NCI-H1417 (cell line): ENCODE measurements at regions not wholly inside any gene's neighbourhood (a gene's known extent, or its start where the extent isn't known, plus 50 kb on each side); places are given as distances from the start of the nearest gene placed in this dataset.
A peak's percentile ranks its signal among the peaks of the same experiment; 100 is the strongest.
"Not testable (repeated sequence)": the region's sequence is repeated elsewhere in the genome, so short reads cannot be mapped to it uniquely, and the experiment has no call there.

Source experiments
- DNase-seq, 3 experiments: peaks; one replicate each; lab custom pipeline; 2025; lab: John Stamatoyannopoulos, UW

DNA sequence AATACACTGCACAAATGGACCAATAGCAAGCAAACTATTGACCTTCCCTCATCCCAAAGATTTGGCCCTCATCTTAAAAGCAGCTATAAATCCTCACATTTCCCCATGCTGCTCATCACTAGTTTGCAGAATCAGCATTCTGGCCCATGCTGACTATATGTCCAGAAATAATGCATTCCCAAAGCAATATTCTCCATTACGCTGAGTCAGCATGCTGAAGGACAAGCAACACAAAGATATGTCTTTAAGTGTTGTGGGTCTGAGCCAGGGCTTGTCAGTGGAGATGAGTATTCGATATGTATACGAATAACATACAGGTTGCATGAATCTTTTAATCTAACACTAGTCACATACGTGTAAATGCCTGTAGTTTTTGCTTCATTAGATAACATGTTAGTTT lies 1045.0 kb upstream of the DDX18 start:
- no peak for DNase-seq

DNA sequence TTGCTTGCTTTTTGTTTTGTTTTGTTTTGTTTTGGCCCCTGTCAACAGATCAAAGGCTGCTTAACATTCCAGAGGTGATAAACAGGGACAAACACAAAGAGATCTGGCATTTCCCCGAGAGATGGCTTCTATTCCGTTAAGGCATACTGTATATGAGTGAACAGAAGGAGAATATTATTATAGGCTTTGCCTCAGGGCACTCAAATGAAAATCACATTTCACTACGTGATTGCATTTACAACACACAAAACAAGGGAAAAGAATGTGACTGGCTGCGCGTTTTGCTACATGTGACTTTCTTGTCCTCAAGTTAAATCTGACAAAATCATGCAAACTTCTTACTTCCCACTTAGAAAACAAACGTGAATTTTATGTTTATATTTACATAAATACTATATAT lies 1037.9 kb upstream of the DDX18 start:
- no peak for DNase-seq

DNA sequence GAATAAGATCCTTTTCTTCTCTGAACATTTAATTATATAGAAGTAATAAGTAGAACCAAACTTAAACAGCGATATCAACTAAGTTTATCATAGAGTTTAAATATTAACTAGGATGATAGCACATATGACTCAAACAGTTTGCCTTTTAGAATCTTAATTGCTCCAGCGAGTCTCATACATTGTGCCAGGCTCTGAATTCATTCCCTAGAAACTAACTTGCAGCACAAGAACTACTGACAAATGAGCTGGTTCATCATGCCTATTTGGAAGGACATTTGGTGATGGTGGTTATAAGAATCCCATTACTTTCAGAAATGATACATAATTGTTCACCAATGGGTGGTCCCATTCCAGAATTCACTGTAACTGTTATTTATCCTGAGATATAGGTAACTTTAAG lies 1026.6 kb upstream of the DDX18 start:
- DNase-seq, result no peak

DNA sequence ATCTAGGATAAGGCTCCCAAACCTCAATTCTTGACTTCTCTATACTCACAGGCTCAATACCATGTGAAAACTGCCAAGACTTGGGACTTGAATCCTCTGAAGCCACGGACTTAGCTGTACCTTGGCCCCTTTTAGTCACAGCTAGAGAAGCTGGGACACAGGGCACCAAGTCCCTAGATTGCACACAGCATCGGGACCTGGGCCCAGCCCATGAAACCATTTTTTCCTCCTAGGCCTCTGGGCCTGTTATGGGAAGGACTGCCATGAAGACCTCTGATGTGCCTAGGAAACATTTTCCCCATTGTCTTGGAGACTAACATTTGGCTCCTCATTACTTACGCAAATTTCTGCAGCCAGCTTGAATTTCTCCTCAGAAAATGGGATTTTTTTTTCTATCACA lies 1011.8 kb upstream of the DDX18 start:
- DNase-seq, result no peak

DNA sequence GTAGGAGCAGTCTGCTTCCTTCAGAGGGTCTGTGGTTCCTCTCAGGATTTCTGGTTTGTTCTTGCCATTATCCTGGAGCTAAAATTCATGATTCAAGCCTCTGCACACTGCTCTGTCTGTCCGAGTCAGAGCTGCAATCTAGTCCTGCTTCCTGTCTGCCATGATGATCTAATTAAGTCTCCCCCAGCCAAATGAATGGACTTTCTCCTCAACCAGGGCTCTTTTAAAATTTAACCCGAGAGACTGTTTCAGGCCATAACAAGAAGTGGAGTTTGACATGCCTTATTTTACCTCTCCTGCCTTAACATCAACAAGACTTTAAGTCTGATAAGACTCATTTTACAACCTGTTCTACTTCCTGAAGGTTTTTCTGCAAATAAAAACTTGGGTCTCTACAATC lies 1009.6 kb upstream of the DDX18 start:
- DNase-seq, result no peak

DNA sequence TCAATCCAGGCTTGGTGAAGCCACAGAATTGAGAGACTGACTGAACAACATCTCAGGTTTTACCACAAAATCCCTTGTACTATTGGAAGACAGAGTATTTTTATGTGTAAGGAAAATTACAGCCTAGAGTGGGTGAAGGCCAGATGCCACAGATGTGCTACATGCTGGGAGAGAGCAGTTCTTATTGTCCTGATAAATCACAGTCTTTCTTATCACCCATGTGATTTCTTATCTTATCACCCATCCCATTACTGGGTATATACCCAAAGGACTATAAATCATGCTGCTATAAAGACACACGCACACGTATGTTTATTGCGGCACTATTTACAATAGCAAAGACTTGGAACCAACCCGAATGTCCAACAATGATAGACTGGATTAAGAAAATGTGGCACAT lies 1008.0 kb upstream of the DDX18 start:
- not testable (repeated sequence) for DNase-seq

DNA sequence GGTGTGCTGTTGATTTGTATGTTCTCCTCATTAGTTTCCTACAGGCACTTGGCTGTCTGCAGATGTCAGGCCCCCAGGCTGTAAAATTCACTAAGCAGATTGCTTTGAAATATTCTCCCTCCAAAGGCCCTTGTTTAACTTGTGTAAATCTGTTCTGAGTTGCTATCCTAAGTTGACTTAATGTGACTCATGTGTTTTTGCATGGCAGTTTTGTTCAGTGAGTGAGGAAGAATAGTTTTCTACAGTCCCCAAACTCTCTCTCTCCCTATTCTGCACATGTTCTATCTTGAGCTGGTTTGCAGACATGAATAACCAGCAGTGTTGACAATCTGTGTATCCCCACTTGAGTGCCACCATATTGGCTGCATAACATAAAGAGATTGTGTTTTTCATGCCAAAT lies 1005.4 kb upstream of the DDX18 start:
- peak in 1 of 3 experiments; percentile 18 for DNase-seq

DNA sequence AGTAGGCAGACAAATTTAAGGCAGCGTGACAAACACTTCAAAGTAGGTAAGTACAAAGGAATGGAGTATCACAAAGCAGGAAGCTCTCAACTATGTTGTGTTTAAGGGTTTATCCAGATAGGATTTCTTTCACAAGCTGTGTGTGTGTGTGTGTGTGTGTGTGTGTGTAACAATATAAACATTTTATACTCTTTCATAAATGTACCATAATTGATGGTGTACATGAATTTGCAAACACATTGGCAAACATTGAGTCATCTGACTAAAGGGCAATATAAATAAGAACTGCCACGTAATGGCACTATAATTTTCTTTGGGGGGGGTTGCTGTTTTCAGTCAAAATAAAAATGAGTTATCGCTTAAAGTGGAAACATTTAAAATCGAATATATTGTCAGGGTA lies 1004.4 kb upstream of the DDX18 start:
- peak in 2 of 3 experiments; percentile 39 to 79 for DNase-seq

DNA sequence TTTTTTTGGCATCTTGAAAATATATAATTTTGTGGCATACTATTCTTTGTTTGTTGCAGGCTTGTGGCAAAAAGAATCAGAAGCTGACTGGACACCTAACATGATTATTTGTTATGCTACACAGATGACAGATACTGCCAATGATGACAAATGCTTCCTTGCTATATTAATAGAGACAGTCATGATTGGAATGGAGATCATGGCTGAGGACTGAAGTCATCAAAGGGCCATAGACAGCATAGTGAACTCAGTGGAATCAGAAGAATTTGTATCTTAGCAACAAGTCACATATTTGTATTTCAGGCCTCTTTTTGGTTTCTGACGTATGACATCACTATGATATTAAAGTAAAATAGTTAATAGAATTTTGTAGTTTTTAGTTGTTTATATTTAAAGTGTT lies 1003.8 kb upstream of the DDX18 start:
- peak in 2 of 3 experiments; percentile 7 to 57 for DNase-seq

DNA sequence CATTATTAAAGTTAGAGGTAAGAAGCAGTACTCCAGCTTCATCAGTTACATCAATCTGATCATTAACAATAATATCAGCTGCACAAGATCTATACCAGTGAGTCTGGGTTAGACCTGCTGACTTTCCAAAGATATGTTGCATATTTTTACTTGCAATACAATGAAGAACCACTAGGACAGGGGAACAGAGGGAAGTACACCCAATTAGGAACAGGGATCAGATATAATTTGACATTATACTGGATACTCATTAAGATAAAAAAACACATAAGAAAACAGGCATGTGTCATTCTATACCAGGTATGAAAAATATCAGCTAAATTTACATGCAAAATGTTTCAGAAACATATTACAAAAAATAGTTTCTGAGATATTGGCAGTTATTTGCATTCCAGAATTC lies 995.1 kb upstream of the DDX18 start:
- DNase-seq, result no peak

DNA sequence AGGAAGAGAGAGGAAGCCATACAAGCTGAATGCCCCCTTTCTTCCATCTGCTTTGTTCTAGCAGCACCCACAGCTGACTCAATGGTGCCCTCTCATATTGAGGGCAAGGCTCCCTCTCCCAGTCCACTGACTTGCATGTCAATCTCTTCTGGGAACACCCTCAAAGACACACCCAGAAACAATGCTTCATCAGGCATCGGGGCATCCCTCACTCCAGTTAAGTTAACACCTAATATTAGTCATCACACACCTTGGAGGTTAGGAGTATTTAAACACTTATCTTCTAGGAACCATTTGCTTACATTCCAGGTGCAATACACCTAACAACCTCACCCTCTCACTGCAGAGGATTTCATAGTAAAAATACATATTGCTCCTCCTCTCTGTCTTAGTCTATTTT lies 993.5 kb upstream of the DDX18 start:
- DNase-seq, result no peak

DNA sequence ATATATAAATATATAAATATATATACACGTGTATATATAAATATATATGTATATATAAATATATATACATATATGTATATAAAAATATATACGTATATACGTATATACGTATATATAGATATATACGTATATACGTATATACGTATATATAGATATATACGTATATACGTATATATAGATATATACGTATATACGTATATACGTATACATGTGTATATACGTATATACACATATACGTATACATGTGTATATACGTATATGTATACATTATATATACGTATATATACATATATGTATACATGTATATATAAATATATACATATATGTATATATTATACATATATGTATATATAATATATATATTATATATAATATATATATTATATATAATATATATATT lies 984.9 kb upstream of the DDX18 start:
- DNase-seq, result not testable (repeated sequence)

DNA sequence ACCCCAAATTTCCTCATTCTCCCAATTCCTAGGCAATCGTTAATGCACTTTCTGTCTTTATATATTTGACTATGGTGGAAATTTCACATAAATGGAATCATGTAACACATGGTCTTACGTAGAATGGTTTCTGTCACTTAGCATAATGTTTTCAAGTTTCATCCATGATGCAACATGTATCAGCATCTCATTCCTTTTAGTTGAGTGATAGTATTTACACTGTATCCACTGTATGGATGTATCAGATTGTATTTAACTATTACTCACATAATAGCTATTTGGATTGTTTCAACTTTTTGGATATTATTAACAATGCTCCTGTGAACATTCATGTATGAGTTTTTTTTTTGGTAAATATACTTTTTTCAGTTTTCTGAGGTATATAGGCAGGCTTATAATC lies 982.3 kb upstream of the DDX18 start:
- DNase-seq, result no peak

DNA sequence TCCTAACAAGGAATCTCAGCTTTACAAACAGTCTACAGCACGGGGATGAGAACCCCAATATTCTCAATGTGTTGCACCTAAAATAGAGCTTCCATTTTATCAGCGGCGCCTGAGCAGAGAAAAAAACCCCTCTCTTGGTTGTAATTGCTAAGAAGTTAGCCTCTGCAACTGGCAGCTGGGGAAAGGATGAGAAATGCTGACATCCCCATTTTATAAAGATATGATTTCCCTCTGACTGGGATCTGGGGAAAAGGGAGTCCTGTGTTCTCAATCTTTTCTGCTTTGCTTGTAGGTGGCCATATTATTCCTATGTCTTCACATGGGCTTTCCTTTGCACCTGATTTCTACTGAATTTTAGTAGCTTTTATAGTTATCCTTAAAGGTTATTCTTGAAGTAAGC lies 981.4 kb upstream of the DDX18 start:
- DNase-seq, result no peak

DNA sequence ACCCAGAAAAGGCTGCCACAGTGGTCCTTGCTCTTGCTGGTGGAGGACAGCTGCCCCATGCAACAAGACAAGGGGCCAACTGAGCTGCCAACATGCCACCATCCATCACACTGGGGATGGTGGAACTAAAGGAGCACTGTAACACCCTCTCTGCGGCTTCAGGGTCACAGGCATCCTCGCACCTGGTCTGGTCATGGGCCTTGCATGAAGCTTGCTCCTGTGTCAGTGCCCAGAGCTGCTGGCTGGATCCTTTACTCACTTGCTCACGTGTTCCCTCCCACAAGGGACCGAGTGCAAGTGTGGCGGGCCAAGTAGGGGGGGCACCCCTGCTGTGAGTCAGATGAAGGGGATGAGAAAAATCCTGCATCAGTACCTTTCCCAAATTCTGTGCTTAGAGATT lies 972.3 kb upstream of the DDX18 start:
- no peak for DNase-seq

DNA sequence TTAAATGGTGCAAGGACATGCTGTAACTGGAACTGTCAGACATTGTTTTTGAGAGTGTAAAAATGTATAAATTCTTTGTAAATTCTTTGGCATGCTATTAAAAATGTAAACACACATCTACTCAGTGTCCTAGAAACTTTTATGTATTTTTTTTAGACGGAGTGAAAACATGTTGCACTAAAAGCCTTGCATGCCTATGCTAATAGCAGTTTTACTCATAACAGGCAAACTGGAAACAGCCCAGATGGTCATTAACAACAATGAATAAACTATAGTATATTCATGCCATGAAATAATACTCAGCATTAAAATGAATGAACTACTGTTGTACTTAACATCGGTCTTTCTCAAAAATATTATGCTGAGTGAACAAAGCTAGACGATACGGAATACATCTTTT lies 954.8 kb upstream of the DDX18 start:
- no peak for DNase-seq

DNA sequence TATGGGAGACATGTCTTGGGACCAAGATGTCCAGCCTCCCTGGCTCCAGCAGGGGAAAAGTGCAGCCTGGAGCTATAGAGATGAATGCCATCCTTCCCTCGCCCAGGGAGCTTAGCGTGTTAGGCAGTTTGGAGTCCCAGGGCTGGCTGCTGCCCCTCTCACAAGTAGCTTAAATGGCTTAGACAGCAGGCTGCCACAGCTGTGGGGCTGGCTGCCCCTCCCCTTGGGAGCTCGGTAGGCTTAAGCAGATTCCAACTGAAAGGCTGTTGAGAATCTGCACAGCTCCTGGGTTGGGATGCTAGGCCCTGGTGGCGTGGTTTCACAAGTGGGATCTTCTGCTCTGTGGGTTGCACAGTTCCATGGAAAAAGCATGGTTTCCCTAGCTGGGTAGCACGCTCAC lies 940.5 kb upstream of the DDX18 start:
- DNase-seq, result no peak

DNA sequence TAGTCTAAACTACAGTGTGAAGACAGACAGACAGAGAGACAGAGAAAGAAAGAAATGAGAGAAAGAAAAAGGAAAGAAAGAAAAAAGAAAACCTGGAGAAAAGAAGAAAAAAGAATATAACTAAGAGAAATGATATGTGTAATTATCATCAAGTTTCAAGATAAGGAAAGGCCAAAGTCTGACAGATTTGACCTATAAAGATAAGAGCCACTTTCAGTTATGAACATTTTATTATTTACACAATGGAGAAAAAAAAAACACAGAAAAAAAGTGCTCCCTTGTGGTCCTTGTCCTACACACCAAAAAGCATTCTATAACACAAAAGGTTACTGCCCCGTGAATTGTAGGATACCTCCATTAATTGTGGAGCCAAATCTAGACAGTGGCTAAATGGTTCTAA lies 937.2 kb upstream of the DDX18 start:
- no peak for DNase-seq

DNA sequence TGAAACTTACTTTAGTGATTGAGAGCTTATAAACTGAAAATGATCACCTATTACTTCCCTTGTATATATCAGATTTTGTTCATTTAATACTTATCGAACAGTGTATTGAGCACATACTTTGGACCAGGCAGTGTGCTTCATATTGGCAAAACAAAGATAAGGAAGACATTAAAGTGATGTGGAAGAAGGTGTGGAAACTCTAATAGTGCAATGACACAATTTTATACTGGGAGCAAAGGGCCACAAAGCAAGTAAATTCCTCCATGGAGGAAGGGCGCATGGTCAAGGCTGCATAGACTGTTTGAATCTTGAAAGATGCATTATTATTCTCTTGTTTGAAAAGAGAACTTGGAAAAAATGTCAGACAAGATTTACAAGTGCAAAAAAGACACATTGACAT lies 936.5 kb upstream of the DDX18 start:
- no peak for DNase-seq

DNA sequence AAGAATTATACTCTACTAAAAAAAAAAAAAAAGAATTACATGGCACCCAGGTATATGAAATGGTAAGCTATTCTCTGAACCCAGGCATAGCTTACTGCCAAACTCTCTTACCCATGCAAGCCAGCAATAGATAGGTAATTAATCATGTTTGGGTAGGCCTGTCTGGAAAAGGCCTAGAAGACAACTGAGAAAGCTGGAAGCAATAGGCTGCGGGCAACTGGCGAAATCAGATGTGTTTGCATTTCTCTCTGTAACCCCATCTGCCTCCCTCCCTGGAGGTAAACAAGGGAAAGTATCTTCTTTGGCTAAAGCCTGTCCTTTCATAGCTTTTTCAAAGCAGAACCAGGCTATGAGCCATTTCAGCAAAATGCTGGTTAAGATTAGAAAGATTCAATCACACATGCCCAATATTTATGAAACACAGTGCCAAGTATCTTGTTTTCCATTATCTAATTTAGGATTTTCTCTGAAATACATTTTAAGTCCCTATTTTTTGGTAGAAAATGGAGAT lies 934.8 kb upstream of the DDX18 start:
- peak in 2 of 3 experiments; percentile 19 to 77 for DNase-seq

DNA sequence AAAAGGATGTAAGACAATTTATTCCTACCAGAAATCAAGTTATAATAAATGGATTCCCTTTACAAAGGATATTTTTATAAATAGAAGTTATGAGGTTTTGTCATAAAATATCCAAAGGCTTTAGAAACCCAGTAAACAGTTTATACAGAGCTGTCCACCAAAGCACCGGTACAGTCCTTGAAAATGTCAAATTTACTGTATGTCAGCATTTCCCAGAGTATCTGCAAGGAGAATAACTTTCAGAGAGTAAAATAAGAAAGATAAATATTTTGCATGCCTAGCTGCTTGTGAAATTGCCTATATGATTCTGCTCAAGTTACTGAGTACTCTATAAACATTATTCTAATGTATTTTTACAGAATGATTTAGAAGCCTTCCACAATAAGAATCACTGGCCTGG lies 923.3 kb upstream of the DDX18 start:
- DNase-seq, result no peak

DNA sequence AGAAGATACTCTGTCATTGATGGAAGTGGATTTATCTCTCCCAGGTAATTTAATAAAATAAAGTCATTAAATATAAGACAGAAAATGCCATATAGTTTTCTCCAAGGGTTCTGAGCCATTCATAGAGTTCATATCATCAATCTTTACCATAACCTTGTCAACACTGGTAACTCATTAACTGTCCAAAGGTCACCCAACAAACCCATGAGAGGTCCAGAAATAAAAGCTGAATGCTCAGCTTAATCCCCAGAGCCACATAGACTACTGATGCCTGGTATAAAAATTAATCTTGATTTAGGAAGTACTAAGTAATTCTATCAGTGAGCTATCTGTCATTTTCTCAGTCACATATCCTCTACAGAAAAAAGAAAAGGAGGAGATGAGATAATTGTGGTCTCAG lies 903.0 kb upstream of the DDX18 start:
- DNase-seq, result no peak

DNA sequence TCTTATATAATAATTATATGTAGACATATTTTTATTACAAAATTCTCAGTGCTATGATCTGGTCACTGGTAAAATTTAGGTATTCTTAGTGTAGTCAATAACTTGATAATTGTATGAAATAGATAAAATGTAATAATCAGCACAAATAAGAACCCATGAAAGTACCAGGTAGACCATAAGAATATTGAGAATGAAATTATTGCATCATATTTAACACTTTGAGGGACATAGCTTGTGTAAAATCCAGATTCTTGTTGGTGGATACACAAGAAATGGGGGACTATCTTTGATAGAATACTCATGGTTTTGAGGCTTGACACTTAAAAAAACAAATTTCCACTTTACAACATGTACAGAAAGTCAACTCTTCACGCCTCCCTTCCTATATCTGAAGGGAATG lies 898.8 kb upstream of the DDX18 start:
- no peak for DNase-seq

DNA sequence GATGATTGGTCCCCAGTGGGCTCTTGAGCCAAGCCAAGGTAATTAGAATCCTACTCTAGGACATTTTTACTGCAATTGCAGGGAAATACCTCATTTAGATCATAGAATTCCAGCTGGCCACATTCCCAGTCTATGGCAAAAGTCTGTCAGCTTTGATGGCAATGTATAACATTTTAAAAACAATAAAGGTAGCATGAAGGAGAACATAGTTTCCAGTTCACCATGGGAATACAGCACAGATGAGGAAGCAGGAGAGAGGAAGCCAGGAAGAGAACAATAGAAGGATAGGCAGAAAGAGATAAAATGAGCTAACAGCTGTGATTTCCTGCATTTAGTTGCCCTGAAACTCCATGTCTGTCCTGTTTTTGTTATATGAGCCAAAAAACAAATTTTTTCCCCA lies 897.3 kb upstream of the DDX18 start:
- no peak for DNase-seq

DNA sequence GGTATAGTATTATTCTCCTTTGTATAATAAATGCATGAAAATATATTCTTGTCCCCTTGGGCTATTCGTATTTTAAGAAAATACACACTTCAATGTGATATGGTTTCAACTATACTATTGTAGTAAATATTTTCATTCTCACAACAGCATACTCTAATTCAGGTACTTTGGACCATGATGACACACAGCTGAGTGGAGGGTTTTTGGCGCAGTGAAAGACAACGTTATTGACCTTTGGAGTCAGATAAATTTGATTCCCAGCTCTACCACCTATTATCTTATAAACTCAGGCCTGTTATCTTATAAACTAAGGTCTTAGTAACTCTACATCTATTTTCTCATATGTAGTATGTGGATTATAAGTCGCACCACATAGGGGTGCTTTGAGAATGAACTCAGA lies 895.9 kb upstream of the DDX18 start:
- no peak for DNase-seq
